Hematopoietic multipotent progenitor cell treated with erythropoietin and hydrocortisone succinate and interleukin-3 and kit ligand, for 6 days (in vitro differentiated cells): ENCODE measurements at regions not wholly inside any gene's neighbourhood (a gene's known extent, or its start where the extent isn't known, plus 50 kb on each side); places are given as distances from the start of the nearest gene placed in this dataset.
"Not testable (repeated sequence)": the region's sequence is repeated elsewhere in the genome, so short reads cannot be mapped to it uniquely, and the experiment has no call there.

Source experiments
- DNase-seq: peaks from one replicate; pipeline ENCODE4 v3.0.0-alpha.2; 2015

GRCh38 chr1:217921126-217921904 is 290.2 kb downstream of the SPATA17 start:
- DNase-seq, result no peak

DNA sequence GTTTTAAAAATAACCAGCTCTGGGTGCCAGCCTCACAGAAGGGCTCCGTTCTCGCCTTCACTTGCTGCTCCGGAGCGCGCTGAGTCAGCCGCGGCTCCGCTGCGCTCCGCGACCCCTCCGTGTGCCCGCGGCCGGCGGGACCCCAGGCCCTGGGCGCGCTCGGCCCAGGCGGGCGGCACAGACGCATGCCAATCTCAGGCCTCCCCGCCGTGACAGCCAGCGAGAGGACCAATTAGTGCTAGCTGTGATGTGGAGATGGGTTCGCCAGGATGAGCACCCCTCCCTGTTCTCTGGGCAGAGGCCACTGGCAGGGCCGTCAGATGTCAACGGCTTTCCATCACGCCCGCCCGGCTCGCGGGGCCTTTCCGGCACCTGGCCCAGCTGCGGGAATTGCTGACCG is 293.8 kb downstream of the SPATA17 start:
- no peak for DNase-seq

- DNase-seq, result no peak
These were observed 298.2 kb downstream of the SPATA17 start for GRCh38 chr1:217929213-217929885.

GRCh38 chr1:217943361-217943760 is 312.2 kb downstream of the SPATA17 start:
- DNase-seq, result no peak

DNA sequence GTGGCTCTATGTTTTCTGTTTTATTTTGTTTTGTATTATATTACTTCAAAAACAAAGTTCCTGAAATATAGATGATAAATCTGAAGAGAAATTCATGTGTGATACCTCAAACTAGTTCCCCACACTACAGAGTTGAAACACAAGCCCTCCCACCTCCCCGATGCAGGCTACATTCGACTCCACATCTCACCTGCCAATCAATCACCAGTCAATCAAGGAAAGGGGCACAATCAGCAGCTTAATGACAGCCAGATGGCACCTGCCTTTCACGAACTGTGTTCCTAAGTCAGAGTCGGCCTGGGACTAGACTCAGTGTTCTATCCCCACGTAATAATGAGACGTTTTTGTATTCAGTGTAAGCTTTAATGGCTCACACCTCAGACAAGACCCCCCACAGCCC is 313.4 kb downstream of the SPATA17 start:
- DNase-seq, result no peak

DNA sequence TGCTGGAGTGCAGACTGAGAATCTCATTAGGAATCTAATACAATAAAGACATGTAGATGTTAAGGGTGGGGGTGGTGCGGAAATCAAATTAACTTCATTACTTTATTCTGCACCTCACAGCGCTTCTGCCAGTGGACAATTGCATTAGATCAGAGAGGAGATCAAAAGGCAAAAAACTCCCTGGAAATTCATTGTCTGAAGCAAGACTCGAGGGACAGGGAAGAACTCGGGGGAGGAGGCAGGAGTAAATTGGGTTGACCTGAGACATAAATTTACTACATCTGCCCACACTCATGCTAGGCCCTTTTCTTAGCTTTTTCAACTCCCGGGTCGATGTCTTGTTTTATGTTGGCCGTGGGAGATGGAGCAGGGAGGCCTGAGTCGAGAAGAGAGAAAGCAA is 315.4 kb downstream of the SPATA17 start:
- no peak for DNase-seq

DNA sequence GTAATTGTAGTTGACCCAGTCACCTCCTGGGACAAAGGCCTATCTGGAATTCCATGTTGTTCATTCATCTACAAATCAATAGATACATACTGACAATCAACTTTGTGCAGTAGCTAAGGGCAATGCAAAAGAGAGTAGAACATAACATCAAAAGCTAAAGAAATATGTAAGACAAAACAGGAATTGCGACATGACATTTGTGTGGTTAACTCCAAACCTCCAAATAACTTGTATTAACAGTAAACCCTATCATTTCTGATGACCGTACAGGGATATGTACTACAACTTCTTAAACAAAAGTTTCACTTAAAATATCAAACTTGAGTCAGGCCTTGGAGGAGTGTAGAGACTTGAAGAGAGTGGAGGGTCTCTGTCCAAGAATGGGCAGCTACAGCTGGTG is 317.6 kb downstream of the SPATA17 start:
- no peak for DNase-seq

GRCh38 chr1:217953330-217953729 is 322.2 kb downstream of the SPATA17 start:
- no peak for DNase-seq

- DNase-seq, result no peak
These were observed 322.8 kb downstream of the SPATA17 start for GRCh38 chr1:217953922-217954321.

GRCh38 chr1:217955723-217956122 is 324.6 kb downstream of the SPATA17 start:
- no peak for DNase-seq

GRCh38 chr1:217965156-217965786 is 319.8 kb upstream of the RRP15 start:
- no peak for DNase-seq

- DNase-seq, result no peak
These were observed 317.0 kb upstream of the RRP15 start for GRCh38 chr1:217968085-217968484.

GRCh38 chr1:217969428-217969827 is 315.7 kb upstream of the RRP15 start:
- DNase-seq, result no peak

- DNase-seq, result no peak
These were observed 307.1 kb upstream of the RRP15 start for GRCh38 chr1:217977943-217978342.

GRCh38 chr1:217981430-217981829 is 303.7 kb upstream of the RRP15 start:
- no peak for DNase-seq

DNA sequence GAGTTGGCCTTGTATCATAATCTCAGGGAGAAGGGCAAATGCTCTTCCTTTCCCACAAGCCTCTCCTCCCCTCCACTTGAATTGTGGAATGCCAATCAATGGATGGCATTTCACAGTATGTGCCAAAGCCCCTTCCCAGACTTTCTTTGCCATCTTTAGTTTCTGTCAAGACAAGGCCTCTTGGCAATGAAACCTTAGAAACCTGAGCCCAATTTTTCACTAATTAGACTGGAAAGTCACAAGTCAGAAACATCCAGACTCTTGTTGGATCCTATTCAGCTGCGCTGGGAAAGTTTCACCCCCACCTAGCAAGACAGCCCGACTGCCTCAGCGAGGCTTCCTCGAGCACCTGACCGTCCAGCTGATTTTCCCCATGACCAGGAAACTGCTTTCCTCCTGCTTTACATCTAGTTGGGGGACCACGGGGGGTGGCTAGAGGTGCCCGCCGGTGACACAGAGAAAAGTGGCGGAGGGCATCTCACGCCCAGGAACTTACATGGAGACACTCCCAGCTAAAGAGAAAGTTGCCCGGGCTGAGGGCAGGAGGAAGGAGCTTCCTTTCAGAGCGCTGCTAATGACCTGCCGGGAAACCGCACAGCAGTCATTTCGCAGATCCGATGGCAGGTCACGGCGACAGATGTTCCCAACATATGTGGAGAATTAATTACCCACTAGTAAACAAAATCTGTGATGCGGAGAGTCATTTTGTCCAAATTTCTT is 302.6 kb upstream of the RRP15 start:
- no peak for DNase-seq

DNA sequence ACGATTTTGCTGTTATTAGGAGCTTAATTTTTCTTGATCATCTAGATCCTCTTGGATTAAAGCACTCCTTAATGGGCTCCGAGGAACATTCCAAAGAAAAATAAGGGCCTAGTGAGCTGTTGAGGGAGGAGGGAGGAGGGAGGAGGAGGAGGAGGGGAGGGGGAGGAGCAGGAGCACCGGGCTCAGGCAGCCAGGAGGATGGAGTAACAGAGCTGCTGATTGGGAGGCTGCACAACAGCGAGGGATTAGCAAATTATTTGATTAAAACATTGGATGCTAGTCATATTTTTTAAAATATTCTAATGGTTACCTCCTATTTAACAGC is 302.1 kb upstream of the RRP15 start:
- DNase-seq, result no peak

DNA sequence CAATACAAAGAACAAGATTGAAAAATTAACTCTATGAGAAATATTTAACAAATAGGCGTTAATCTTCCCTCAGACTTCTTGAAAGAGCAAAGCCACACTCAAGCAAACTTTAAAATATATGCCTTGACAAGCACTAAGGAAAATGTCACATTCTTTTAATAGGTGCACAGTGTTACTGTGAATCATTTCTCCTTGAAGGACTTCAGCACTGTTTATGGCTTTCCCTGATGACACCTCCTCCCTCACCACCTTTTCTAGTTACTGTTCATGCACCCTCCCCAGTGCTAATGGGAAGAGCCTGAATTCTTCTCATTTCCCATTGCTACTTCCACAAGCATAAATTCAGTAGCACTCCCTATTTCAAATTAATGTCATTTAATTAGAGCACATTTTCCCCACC is 299.5 kb upstream of the RRP15 start:
- no peak for DNase-seq

- DNase-seq, result no peak
These were observed 295.6 kb upstream of the RRP15 start for GRCh38 chr1:217989510-217989909.

GRCh38 chr1:217993439-217993838 is 291.7 kb upstream of the RRP15 start:
- DNase-seq, result no peak

GRCh38 chr1:218008296-218008695 is 276.8 kb upstream of the RRP15 start:
- DNase-seq, result not testable (repeated sequence)

DNA sequence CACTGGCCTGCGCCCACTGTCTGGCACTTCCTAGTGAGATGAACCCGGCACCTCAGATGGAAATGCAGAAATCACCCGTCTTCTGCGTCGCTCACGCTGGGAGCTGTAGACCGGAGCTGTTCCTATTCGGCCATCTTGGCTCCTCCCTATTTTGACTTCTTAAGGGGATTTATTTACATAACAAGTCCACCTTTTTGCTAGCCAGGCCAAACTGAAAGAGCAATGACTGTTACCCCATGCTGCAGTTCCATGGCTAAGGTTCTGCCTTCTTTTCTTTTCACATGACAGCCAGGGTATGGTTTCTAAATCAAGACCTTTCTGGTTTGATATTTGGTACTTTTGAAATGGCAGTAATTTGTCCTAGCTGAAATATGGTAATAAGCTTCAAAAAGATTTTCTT is 270.0 kb upstream of the RRP15 start:
- DNase-seq, result not testable (repeated sequence)

DNA sequence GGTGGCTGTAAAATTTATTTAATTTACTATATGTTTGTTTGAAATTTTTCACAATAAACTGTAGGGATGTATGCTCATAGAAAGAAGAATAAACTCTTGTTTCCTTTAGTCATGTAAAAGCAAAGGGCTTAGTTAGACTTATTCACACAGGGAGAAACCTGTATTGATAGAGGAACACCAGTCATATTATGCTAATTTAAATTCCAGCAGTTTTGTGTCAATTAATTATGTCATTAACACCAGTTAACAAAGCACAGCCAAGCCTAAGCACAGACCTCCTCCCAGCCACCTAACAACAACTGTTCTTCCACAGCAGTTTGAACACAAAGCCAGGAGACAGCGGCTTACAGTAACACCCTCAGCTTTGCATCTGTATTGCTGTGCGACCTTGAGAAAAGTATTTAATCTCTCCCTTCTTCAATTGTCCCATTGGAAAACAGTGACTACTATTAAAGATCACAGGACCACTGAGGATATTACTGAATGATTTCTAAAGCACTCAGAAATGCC is 260.8 kb upstream of the RRP15 start:
- DNase-seq, result no peak
